PC-3 (cell line): ENCODE measurements at regions not wholly inside any gene's neighbourhood (a gene's known extent, or its start where the extent isn't known, plus 50 kb on each side); places are given as distances from the start of the nearest gene placed in this dataset.
"Not testable (repeated sequence)": the region's sequence is repeated elsewhere in the genome, so short reads cannot be mapped to it uniquely, and the experiment has no call there.

Experiments used
- ATAC-seq: fragments of 200-7000 bp; cut with Tn5 transposase; 2 replicates; pipeline ENCODE4 v1.9.1; 2020; ENCODE audit warnings: mild to moderate bottlenecking, moderate library complexity
- BruUV-seq: library from RNA; stranded (reverse); fragments of 400-500 nt; replicated peaks from 2 replicates; lab custom pipeline; 2021; lab: Mats Ljungman, UMichigan
- CTCF ChIA-PET: fragments of 300-600 bp; sonication (Branson Sonifier 250); formaldehyde crosslinking; loops from one replicate; lab custom pipeline; 2022; ENCODE audit warnings: antibody characterized with exemption; lab: Charles Lee
- POLR2A ChIA-PET: fragments of 300-600 bp; sonication (Branson Sonifier 250); formaldehyde crosslinking; loops from one replicate; lab custom pipeline; 2022; ENCODE audit warnings: antibody characterized with exemption; ENCODE audit not compliant: unreplicated experiment; lab: Charles Lee
- DNase-seq: peaks from one replicate; pipeline ENCODE4 v3.0.0-alpha.2; 2015
- H2AFZ ChIP-seq: fragments of 300-600 bp; sonication (generic); 2 replicates; pipeline ENCODE4 v1.6.0; 2016; ENCODE audit warnings: antibody characterized with exemption, low read length
- H3F3A ChIP-seq: fragments of 300-600 bp; sonication (generic); one replicate; pipeline ENCODE4 v1.6.0; 2017; ENCODE audit warnings: antibody characterized with exemption, low read length, control low read depth, mild to moderate bottlenecking; ENCODE audit not compliant: unreplicated experiment
- H3K27ac ChIP-seq: fragments of 300-600 bp; sonication (generic); 2 replicates; pipeline ENCODE4 v1.5.1; 2016; ENCODE audit warnings: mild to moderate bottlenecking, low read length
- H3K27me3 ChIP-seq: fragments of 300-600 bp; sonication (generic); 2 replicates; pipeline ENCODE4 v1.6.1; 2016; ENCODE audit warnings: low read length, mixed read lengths
- H3K36me3 ChIP-seq: fragments of 300-600 bp; sonication (generic); 2 replicates; pipeline ENCODE4 v1.6.1; 2016; ENCODE audit warnings: low read depth, mixed run types, low read length, mixed read lengths
- H3K4me1 ChIP-seq: fragments of 300-600 bp; sonication (generic); 2 replicates; pipeline ENCODE4 v1.5.1; 2016; ENCODE audit warnings: low read length; ENCODE audit not compliant: insufficient read depth
- H3K4me2 ChIP-seq: fragments of 300-600 bp; sonication (generic); 2 replicates; pipeline ENCODE4 v1.6.0; 2016; ENCODE audit warnings: low read length
- H3K4me3 ChIP-seq: fragments of 300-600 bp; sonication (generic); 2 replicates; pipeline ENCODE4 v1.5.1; 2016; ENCODE audit warnings: mild to moderate bottlenecking, low read length, mixed read lengths
- H3K79me2 ChIP-seq: fragments of 300-600 bp; sonication (generic); 2 replicates; pipeline ENCODE4 v1.6.1; 2017; ENCODE audit warnings: low read length, mixed read lengths
- H3K9ac ChIP-seq: fragments of 300-600 bp; sonication (generic); 2 replicates; pipeline ENCODE4 v1.6.0; 2016; ENCODE audit warnings: mild to moderate bottlenecking, low read length
- H3K9me2 ChIP-seq: fragments of 300-600 bp; sonication (generic); replicated peaks from 2 replicates; pipeline ENCODE4 v1.6.1; 2016; ENCODE audit warnings: mixed run types, low read length, mixed read lengths
- H3K9me3 ChIP-seq: fragments of 300-600 bp; sonication (generic); 2 replicates; pipeline ENCODE4 v1.6.1; 2016; ENCODE audit warnings: low read length, mixed read lengths
- H4K20me1 ChIP-seq: fragments of 300-600 bp; sonication (generic); 2 replicates; pipeline ENCODE4 v1.6.1; 2016; ENCODE audit warnings: low read length, mixed read lengths
- CTCF ChIP-seq: fragments of 300-600 bp; sonication (generic); conservative IDR thresholded peaks from 2 replicates; pipeline ENCODE4 v1.5.1; 2017; ENCODE audit warnings: antibody characterized with exemption, low read depth, mild to moderate bottlenecking, low read length
- EZH2 ChIP-seq: fragments of 300-600 bp; sonication (generic); IDR thresholded peaks from one replicate; pipeline ENCODE4 v1.6.1; 2017; ENCODE audit warnings: antibody characterized with exemption, mild to moderate bottlenecking, low read length; ENCODE audit not compliant: unreplicated experiment
- EZH2phosphoT487 ChIP-seq: fragments of 300-600 bp; sonication (generic); IDR thresholded peaks from 2 replicates; pipeline ENCODE4 v1.6.1; 2018; ENCODE audit warnings: mild to moderate bottlenecking, antibody characterized with exemption, low read length, borderline replicate concordance
- intact Hi-C: fragments of 100-400 bp; cut with micrococcal nuclease; formaldehyde crosslinking; loops from 2 replicates; pipeline ENCODE4 v1.9.0; 2023

GRCh38 chr1:83142802-83143201 is 856.1 kb downstream of the TTLL7 start:
- H3K27me3 ChIP-seq, ATAC-seq, H3K79me2 ChIP-seq, H3K9me3 ChIP-seq, CTCF ChIA-PET, intact Hi-C loops, H3K4me2 ChIP-seq, H3K36me3 ChIP-seq, DNase-seq, POLR2A ChIA-PET, H3F3A ChIP-seq, H3K9ac ChIP-seq, H2AFZ ChIP-seq, BruUV-seq, H4K20me1 ChIP-seq, H3K27ac ChIP-seq, H3K9me2 ChIP-seq, H3K4me3 ChIP-seq: not testable (repeated sequence)
- H3K4me1 ChIP-seq, result peaks cover 16% of the 10 kb centered on the region

GRCh38 chr1:83135524-83136157 is 863.3 kb downstream of the TTLL7 start:
- ATAC-seq, H3K9me3 ChIP-seq, H3K36me3 ChIP-seq, DNase-seq, H3K27me3 ChIP-seq, BruUV-seq, H3K4me2 ChIP-seq, H3K27ac ChIP-seq, H3K9me2 ChIP-seq, H4K20me1 ChIP-seq, H3K4me3 ChIP-seq, CTCF ChIA-PET, H2AFZ ChIP-seq, intact Hi-C loops, H3K4me1 ChIP-seq, H3K9ac ChIP-seq, H3K79me2 ChIP-seq, H3F3A ChIP-seq: not testable (repeated sequence)
- POLR2A ChIA-PET, result interaction anchor here (0.6 kb wide), 1 partner anchor 280 kb away, joined by 5 read pairs; no protein-coding TSS in a partner anchor

GRCh38 chr1:83134322-83135014 is 864.5 kb downstream of the TTLL7 start:
- H3K9me3 ChIP-seq, H3K4me1 ChIP-seq, H4K20me1 ChIP-seq, H3K36me3 ChIP-seq, H3K9me2 ChIP-seq, H3K27ac ChIP-seq, H3K27me3 ChIP-seq, H3K4me3 ChIP-seq, CTCF ChIA-PET, H3K4me2 ChIP-seq, H2AFZ ChIP-seq, DNase-seq, ATAC-seq, H3K79me2 ChIP-seq, H3K9ac ChIP-seq, intact Hi-C loops, H3F3A ChIP-seq, BruUV-seq: not testable (repeated sequence)
- POLR2A ChIA-PET, result interaction anchor here (0.6 kb wide), 1 partner anchor 279 kb away, joined by 5 read pairs; no protein-coding TSS in a partner anchor

- ChIA-PET POLR2A (no interaction called here), CTCF (no interaction called here)
- H3K27ac ChIP-seq, result no peak overlapping the region
- H3K36me3 ChIP-seq, result no peaks in the 10 kb centered on the region
- H3K4me1 ChIP-seq, result no peaks in the 10 kb centered on the region
- no peaks in the 10 kb centered on the region for H3K27me3 ChIP-seq
- no peaks in the 10 kb centered on the region for H3K9me2 ChIP-seq
- no peaks in the 10 kb centered on the region for H3F3A ChIP-seq
- BruUV-seq, result no TSS peak
- no peak for TF ChIP-seq EZH2
- TF ChIP-seq EZH2phosphoT487, result no peak
- no peak for TF ChIP-seq CTCF
- intact Hi-C loops, result no loop called here
- no peak overlapping the region for H3K9ac ChIP-seq
- no peaks in the 10 kb centered on the region for H4K20me1 ChIP-seq
- no peaks in the 10 kb centered on the region for H3K79me2 ChIP-seq
- H3K4me2 ChIP-seq, result no peak overlapping the region
- DNase-seq (no peak), ATAC-seq (no peak)
- no peak overlapping the region for H2AFZ ChIP-seq
- no peak overlapping the region for H3K4me3 ChIP-seq
- no peaks in the 10 kb centered on the region for H3K9me3 ChIP-seq
Observed at GRCh38 chr1:83131692-83131955, 867.3 kb downstream of the TTLL7 start.
